Liver (tissue), 8 donors: ENCODE measurements at regions not wholly inside any gene's neighbourhood (a gene's known extent, or its start where the extent isn't known, plus 50 kb on each side); places are given as distances from the start of the nearest gene placed in this dataset.

ENCODE experiments used
- DNase-seq: peaks from one replicate; pipeline ENCODE4 v3.0.0-alpha.2; 2017; ENCODE audit warnings: low spot score
- H3K27ac ChIP-seq, 2 donors: one replicate each; pipeline ENCODE4 v1.7.0; 2013; ENCODE audit warnings: inconsistent platforms in 2 of 2, low read length in 2 of 2, control low read depth in 1 of 2, low read depth in 1 of 2, mild to moderate bottlenecking in 1 of 2
- H3K27me3 ChIP-seq, 4 donors: one replicate each; pipeline versions ENCODE4 v1.6.1 to v1.7.0; 2013; ENCODE audit warnings: low read length in 3 of 4, inconsistent platforms in 1 of 4, mild to moderate bottlenecking in 1 of 4, moderate library complexity in 1 of 4; ENCODE audit not compliant: control insufficient read depth in 4 of 4, insufficient read depth in 4 of 4
- H3K36me3 ChIP-seq, 4 donors: one replicate each; pipeline versions ENCODE4 v1.6.1 to v1.7.0; 2013; ENCODE audit warnings: low read length in 3 of 4, mild to moderate bottlenecking in 3 of 4, low read depth in 1 of 4, moderate library complexity in 1 of 4; ENCODE audit not compliant: control insufficient read depth in 4 of 4, insufficient read depth in 3 of 4
- H3K4me1 ChIP-seq, 4 donors: one replicate each; pipeline versions ENCODE4 v1.6.1 to v1.7.0; 2013; ENCODE audit warnings: low read length in 3 of 4, mild to moderate bottlenecking in 3 of 4, moderate library complexity in 1 of 4; ENCODE audit not compliant: control insufficient read depth in 4 of 4, insufficient read depth in 4 of 4
- H3K4me3 ChIP-seq, 3 donors: one replicate each; pipeline versions ENCODE4 v1.6.1 to v1.7.0; 2013; ENCODE audit warnings: low read length in 3 of 3, control low read depth in 1 of 3, low read depth in 1 of 3, mild to moderate bottlenecking in 1 of 3
- H3K9ac ChIP-seq, 2 donors: one replicate each; pipeline ENCODE4 v1.7.0; 2013; ENCODE audit warnings: low read length in 2 of 2, mild to moderate bottlenecking in 2 of 2, moderate library complexity in 2 of 2, control low read depth in 1 of 2, low read depth in 1 of 2
- H3K9me3 ChIP-seq, 4 donors: one replicate each; pipeline versions ENCODE4 v1.6.1 to v1.7.0; 2013; ENCODE audit warnings: low read length in 3 of 4; ENCODE audit not compliant: control insufficient read depth in 4 of 4
- ATF3 ChIP-seq: IDR thresholded peaks from 2 replicates; pipeline ENCODE4 v1.6.1; 2016; ENCODE audit warnings: antibody characterized with exemption
- GABPA ChIP-seq, 2 donors: IDR thresholded peaks in 1 of 2; conservative IDR thresholded peaks in 1 of 2; 2 replicates each; pipeline ENCODE4 v1.6.1; 2016; ENCODE audit warnings: antibody characterized with exemption in 2 of 2, mild to moderate bottlenecking in 1 of 2, moderate library complexity in 1 of 2
- HNF4G ChIP-seq: IDR thresholded peaks from 2 replicates; pipeline ENCODE4 v1.6.1; 2016; ENCODE audit warnings: antibody characterized with exemption
- JUND ChIP-seq, 2 donors: IDR thresholded peaks; 2 replicates each; pipeline ENCODE4 v1.6.1; 2016; ENCODE audit warnings: antibody characterized with exemption in 2 of 2
- NR2F2 ChIP-seq: IDR thresholded peaks from 2 replicates; pipeline ENCODE4 v1.6.1; 2016; ENCODE audit warnings: antibody characterized with exemption
- RAD21 ChIP-seq, 2 donors: IDR thresholded peaks; 2 replicates each; pipeline ENCODE4 v1.6.1; 2016; ENCODE audit warnings: antibody characterized with exemption in 2 of 2, mild to moderate bottlenecking in 2 of 2
- RXRA ChIP-seq, 2 donors: IDR thresholded peaks; 2 replicates each; pipeline ENCODE4 v1.6.1; 2017 to 2018; ENCODE audit warnings: antibody characterized with exemption in 2 of 2, mild to moderate bottlenecking in 1 of 2
- SP1 ChIP-seq: IDR thresholded peaks from 2 replicates; pipeline ENCODE4 v1.6.1; 2018; ENCODE audit warnings: antibody characterized with exemption, mild to moderate bottlenecking
- TAF1 ChIP-seq: conservative IDR thresholded peaks from 2 replicates; pipeline ENCODE4 v1.6.1; 2016; ENCODE audit warnings: antibody characterized with exemption, mild to moderate bottlenecking
- YY1 ChIP-seq: IDR thresholded peaks from 2 replicates; pipeline ENCODE4 v1.6.1; 2016; ENCODE audit warnings: antibody characterized with exemption, mild to moderate bottlenecking
- WGBS: extraction: QIAGEN DNeasy Blood & Tissue Kit; methylation state at CpG from one replicate; pipeline ENCODE4 v1.1.7; 2013; 5-methylcytosine and 5-hydroxymethylcytosine counted together
- TF ChIP-seq, protein P1 (sequence below): IDR thresholded peaks from 2 replicates; pipeline ENCODE4 v1.6.1; 2016; ENCODE audit warnings: antibody characterized with exemption
- TF ChIP-seq, protein P2 (sequence below): fragments of 150-350 bp; IDR thresholded peaks from 2 replicates; pipeline ENCODE4 v1.5.1; 2017; ENCODE audit warnings: improper control_type of control experiment, low read depth, low read length; ENCODE audit not compliant: missing input control
- donor health status: healthy.
- donor health status: healthy.
- donor health status: healthy.
- donor health status: healthy.
- donor health status: healthy.

DNA sequence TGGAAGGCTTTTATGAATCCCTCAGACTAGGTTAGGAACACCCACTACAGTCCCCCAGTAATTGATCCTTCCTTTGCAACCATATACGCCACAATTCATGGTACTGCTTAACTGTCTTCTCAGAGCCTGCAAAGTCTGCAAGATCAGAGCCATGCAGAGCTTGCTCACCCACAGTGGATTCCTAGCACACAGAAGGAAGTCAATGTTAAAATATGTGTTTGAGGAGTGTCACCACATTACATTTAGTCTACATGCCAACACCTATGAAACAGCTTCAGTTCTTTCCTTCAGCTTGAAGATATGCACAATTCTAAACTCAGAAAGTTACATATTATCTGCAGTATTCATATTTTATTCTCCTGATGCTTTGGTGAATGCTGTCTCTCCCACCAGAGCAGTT lies 138.5 kb downstream of the NDUFA12 start:
- no peak for DNase-seq
- no peak overlapping the region for H3K9ac ChIP-seq
- no peak for TF ChIP-seq NR2F2
- TF ChIP-seq JUND (IDR thresholded peaks at IDR 0.05), result no peak
- TF ChIP-seq HNF4G, result no peak
- no peak for TF ChIP-seq GABPA (IDR thresholded peaks at IDR 0.05 in 1 of 2, conservative IDR thresholded peaks at IDR 0.05 in 1 of 2)
- TF ChIP-seq, protein P1, sequence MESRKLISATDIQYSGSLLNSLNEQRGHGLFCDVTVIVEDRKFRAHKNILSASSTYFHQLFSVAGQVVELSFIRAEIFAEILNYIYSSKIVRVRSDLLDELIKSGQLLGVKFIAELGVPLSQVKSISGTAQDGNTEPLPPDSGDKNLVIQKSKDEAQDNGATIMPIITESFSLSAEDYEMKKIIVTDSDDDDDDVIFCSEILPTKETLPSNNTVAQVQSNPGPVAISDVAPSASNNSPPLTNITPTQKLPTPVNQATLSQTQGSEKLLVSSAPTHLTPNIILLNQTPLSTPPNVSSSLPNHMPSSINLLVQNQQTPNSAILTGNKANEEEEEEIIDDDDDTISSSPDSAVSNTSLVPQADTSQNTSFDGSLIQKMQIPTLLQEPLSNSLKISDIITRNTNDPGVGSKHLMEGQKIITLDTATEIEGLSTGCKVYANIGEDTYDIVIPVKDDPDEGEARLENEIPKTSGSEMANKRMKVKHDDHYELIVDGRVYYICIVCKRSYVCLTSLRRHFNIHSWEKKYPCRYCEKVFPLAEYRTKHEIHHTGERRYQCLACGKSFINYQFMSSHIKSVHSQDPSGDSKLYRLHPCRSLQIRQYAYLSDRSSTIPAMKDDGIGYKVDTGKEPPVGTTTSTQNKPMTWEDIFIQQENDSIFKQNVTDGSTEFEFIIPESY, result no peak
- no peak for TF ChIP-seq YY1
- no peak for TF ChIP-seq RAD21 (IDR thresholded peaks at IDR 0.05)
- TF ChIP-seq SP1, result no peak
- no peak for TF ChIP-seq ATF3
- H3K9me3 ChIP-seq, result peaks cover 0 to 4% (median 0%) of the 10 kb centered on the region in 4 donors
- H3K4me3 ChIP-seq, result no peak overlapping the region
- WGBS, result 93% methylated on average over 1 of the region's 1 CpG
- no peaks in the 10 kb centered on the region for H3K4me1 ChIP-seq
- H3K27me3 ChIP-seq, result no peaks in the 10 kb centered on the region
- H3K36me3 ChIP-seq, result no peaks in the 10 kb centered on the region
- H3K27ac ChIP-seq, result no peak overlapping the region

DNA sequence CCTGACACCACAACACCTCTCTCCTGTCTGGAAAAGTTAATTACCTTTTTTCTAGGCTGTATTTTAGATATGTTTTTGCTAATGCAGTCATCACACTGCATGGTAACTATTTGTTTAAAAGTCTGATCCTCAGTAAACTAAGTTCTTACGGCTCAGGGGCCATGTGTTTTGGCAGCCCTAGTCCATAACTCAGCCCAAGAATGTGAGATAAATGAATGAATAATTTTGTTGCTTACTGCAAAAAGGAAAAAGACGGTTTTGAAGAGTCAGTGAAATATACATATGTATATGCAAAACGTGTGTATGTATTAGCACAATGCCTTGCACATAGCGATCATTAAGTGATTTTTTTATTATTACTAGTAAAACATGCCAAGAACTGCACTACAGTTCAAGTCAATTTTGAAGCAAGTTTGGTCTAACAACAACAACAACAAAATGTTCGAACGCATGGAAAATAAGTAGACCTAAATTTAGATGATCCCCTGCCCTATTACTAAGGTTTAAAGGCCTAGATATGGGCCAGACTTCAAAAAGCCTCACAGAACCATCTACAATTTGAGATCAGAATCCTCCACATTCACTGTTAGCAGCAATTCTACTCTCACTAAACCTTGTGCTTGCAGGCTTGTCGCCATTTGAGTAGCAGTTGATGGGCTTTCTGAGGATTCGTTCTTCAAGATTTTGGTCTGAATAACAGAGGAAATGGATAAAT lies 140.0 kb downstream of the NDUFA12 start:
- Histone ChIP-seq H3K36me3 (no peaks in the 10 kb centered on the region), H3K9ac (no peak overlapping the region), H3K4me1 (no peaks in the 10 kb centered on the region), H3K27me3 (no peaks in the 10 kb centered on the region), H3K4me3 (no peak overlapping the region), H3K27ac (no peak overlapping the region), H3K9me3 (peaks cover 0 to 4% (median 0%) of the 10 kb centered on the region in 4 donors)
- TF ChIP-seq TAF1 (no peak), RXRA (IDR thresholded peaks at IDR 0.05) (no peak)
- DNase-seq, result no peak
- 81% methylated on average over 8 of the region's 8 CpGs for WGBS

DNA sequence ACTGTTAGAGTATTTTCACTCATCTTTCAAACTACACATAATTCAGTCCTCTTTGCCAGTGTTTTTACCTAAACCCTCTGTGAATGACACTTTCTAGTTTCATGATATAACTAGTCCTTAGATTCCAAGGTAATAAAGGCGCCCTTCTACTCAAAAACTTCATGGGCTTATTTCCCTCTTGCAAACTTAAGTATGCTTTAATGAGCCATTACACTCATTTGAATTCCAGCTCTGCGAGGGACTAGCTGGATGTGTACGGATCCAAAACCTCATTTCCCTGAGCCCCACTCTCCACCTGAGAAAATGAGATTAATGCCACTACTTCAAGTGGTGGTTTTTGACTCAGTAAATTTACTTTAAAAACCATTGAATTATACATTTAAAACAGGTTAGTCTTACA lies 141.1 kb downstream of the NDUFA12 start:
- no peaks in the 10 kb centered on the region for H3K4me1 ChIP-seq
- H3K27ac ChIP-seq, result no peak overlapping the region
- no peak for TF ChIP-seq RAD21 (IDR thresholded peaks at IDR 0.05)
- TF ChIP-seq, protein P2, sequence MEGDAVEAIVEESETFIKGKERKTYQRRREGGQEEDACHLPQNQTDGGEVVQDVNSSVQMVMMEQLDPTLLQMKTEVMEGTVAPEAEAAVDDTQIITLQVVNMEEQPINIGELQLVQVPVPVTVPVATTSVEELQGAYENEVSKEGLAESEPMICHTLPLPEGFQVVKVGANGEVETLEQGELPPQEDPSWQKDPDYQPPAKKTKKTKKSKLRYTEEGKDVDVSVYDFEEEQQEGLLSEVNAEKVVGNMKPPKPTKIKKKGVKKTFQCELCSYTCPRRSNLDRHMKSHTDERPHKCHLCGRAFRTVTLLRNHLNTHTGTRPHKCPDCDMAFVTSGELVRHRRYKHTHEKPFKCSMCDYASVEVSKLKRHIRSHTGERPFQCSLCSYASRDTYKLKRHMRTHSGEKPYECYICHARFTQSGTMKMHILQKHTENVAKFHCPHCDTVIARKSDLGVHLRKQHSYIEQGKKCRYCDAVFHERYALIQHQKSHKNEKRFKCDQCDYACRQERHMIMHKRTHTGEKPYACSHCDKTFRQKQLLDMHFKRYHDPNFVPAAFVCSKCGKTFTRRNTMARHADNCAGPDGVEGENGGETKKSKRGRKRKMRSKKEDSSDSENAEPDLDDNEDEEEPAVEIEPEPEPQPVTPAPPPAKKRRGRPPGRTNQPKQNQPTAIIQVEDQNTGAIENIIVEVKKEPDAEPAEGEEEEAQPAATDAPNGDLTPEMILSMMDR, result no peak
- 93% methylated on average over 3 of the region's 3 CpGs for WGBS
- H3K9ac ChIP-seq, result no peak overlapping the region
- peaks cover 0 to 4% (median 0%) of the 10 kb centered on the region in 4 donors for H3K9me3 ChIP-seq
- no peak overlapping the region for H3K4me3 ChIP-seq
- no peaks in the 10 kb centered on the region for H3K27me3 ChIP-seq
- DNase-seq, result no peak
- H3K36me3 ChIP-seq, result no peaks in the 10 kb centered on the region
